ENCODE measurements at regions not wholly inside any gene's neighbourhood (a gene's known extent, or its start where the extent isn't known, plus 50 kb on each side); places are given as distances from the start of the nearest gene placed in this dataset.

GRCh38 chr6:71507183-71507582 lies 218.6 kb downstream of the OGFRL1 start:
- H3K4me3 ChIP-seq, result no peak overlapping the region
- no peaks in the 10 kb centered on the region for H3K27me3 ChIP-seq
- intact Hi-C loops (cut with DNase I; ENCODE audit: low total_unique reads), result no loop called here
- no peaks in the 10 kb centered on the region for H3K9me3 ChIP-seq
- TF ChIP-seq, protein P1, sequence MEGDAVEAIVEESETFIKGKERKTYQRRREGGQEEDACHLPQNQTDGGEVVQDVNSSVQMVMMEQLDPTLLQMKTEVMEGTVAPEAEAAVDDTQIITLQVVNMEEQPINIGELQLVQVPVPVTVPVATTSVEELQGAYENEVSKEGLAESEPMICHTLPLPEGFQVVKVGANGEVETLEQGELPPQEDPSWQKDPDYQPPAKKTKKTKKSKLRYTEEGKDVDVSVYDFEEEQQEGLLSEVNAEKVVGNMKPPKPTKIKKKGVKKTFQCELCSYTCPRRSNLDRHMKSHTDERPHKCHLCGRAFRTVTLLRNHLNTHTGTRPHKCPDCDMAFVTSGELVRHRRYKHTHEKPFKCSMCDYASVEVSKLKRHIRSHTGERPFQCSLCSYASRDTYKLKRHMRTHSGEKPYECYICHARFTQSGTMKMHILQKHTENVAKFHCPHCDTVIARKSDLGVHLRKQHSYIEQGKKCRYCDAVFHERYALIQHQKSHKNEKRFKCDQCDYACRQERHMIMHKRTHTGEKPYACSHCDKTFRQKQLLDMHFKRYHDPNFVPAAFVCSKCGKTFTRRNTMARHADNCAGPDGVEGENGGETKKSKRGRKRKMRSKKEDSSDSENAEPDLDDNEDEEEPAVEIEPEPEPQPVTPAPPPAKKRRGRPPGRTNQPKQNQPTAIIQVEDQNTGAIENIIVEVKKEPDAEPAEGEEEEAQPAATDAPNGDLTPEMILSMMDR (IDR thresholded peaks at IDR 0.05), result no peak
- DNase-seq, result no peak
- no peaks in the 10 kb centered on the region for H3K4me1 ChIP-seq
- no peaks in the 10 kb centered on the region for H3K36me3 ChIP-seq
- no peak overlapping the region for H3K27ac ChIP-seq

DNA sequence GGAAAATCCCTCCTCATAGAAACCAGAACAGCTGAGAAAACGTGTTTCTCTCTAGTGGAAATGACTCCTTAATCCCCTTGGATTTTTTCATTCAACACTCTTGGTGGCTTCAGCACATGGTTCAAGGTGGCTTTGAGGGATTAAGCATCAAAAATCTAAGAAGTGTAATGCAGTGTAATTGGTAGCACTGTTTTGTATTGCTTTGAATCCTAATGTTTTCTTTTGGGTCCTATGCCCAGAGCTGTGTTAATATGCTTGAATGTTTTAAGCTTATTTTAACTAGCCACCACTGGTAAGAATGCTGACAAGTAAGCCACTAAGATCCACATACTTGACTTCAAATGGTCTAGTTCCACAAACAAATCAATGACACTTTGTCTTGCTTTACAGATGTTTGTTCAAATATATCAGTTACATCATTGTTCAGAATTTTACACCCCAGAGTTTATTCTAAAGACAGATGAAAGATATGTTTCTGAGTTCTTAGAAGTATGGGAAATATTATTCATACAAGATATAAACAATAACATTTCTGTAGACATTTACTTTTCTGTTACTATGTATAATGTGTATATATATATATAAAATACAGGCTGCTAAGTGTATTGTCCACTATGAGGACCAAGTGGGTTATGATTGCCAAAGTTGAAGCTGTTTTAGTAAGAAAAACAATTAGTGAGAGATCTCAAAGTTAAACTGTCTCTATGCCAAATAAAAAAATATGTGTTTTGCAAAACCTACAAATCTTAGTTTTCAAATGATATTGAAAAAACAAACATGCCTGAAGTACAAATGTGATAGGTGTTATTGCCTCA lies 220.8 kb downstream of the OGFRL1 start:
- no peak for DNase-seq
- no peak for TF ChIP-seq POLR2A (IDR thresholded peaks at IDR 0.05)
- TF ChIP-seq, protein P1 (IDR thresholded peaks at IDR 0.05), result no peak
- H3K27ac ChIP-seq, result no peak overlapping the region

DNA sequence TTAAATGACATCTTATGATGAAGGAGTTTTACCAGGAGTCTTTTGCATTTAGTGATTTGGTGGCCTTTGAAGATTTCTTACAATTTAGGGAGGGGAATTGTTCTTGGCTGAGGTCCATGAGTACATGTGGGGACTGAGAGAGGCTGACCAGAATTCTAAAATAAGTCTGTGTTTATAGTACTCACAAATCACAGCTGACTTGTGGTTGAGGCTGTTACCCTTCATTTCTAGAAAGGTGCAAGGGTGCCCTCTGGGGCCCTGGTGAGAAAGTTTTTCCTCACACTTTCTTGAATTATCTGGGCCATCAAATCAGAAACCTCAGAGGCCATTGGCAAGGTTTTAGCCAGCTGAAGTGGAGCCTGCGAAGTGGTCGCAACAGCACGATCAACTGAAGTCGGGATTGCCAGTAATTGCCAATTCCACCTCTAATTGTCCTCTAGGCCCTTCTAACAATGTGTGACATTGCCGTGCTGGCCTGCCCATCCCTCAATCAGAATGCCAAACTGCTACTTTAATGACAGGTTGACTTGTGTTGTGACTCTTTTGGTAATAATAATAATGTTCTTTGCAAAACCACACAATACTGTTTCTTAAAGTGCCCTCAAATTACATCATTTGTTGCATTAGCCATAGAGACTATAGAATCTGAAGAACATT lies 221.6 kb downstream of the OGFRL1 start:
- H3K9me3 ChIP-seq, result no peaks in the 10 kb centered on the region
- H3K4me1 ChIP-seq, result no peaks in the 10 kb centered on the region
- peak; percentile 30 to 34 for DNase-seq
- no peak overlapping the region for H3K4me3 ChIP-seq
- no peak overlapping the region for H3K27ac ChIP-seq
- intact Hi-C loops (cut with DNase I; ENCODE audit: low total_unique reads), result loop anchor here (10.0 kb wide), 1 partner anchor 125 kb away; no protein-coding TSS in a partner anchor
- H3K36me3 ChIP-seq, result no peaks in the 10 kb centered on the region
- TF ChIP-seq, protein P1 (IDR thresholded peaks at IDR 0.05), result peak; percentile 49 to 68 (median 63)
- TF ChIP-seq POLR2A (IDR thresholded peaks at IDR 0.05), result no peak
- H3K27me3 ChIP-seq, result no peaks in the 10 kb centered on the region

More for the DNA sequence above, 220.8 kb downstream of the OGFRL1 start:
- Histone ChIP-seq H3K4me1 (no peaks in the 10 kb centered on the region), H3K9me3 (no peaks in the 10 kb centered on the region), H3K27me3 (no peaks in the 10 kb centered on the region), H3K4me3 (no peak overlapping the region), H3K36me3 (no peaks in the 10 kb centered on the region)
- intact Hi-C loops (cut with DNase I; ENCODE audit: low total_unique reads), result loop anchor here (10.0 kb wide), 1 partner anchor 125 kb away; no protein-coding TSS in a partner anchor

DNA sequence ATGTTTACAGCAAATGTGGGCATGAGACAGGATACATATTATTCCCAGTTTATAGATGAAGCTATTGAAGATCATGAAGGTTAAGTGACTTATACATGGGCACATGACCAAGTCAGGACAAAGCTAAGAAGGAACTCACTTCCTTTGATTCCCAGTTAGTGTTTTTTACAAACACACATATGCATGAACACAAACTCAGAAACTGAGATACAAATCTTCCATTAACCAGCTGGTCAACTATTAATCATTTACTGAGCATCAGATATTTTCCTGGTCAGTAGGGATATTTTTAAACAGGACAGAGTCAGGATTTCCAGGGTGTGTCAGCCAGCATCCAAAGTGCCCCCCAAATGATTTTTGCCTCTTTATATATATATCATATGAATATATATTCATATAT lies 222.2 kb downstream of the OGFRL1 start:
- intact Hi-C loops (cut with DNase I; ENCODE audit: low total_unique reads), result loop anchor here (10.0 kb wide), 1 partner anchor 126 kb away; no protein-coding TSS in a partner anchor
- no peaks in the 10 kb centered on the region for H3K36me3 ChIP-seq
- H3K4me3 ChIP-seq, result no peak overlapping the region
- no peaks in the 10 kb centered on the region for H3K4me1 ChIP-seq
- H3K9me3 ChIP-seq, result no peaks in the 10 kb centered on the region
- TF ChIP-seq, protein P1 (IDR thresholded peaks at IDR 0.05), result no peak
- no peak for TF ChIP-seq POLR2A (IDR thresholded peaks at IDR 0.05)
- no peak overlapping the region for H3K27ac ChIP-seq
- H3K27me3 ChIP-seq, result no peaks in the 10 kb centered on the region
- DNase-seq, result no peak

GRCh38 chr6:71512256-71512655 lies 223.6 kb downstream of the OGFRL1 start:
- H3K4me1 ChIP-seq, result no peaks in the 10 kb centered on the region
- no peak overlapping the region for H3K4me3 ChIP-seq
- DNase-seq, result no peak
- H3K9me3 ChIP-seq, result no peaks in the 10 kb centered on the region
- intact Hi-C loops (cut with DNase I; ENCODE audit: low total_unique reads), result loop anchor here (10.0 kb wide), 1 partner anchor 127 kb away; no protein-coding TSS in a partner anchor
- H3K36me3 ChIP-seq, result no peaks in the 10 kb centered on the region
- H3K27ac ChIP-seq, result no peak overlapping the region
- TF ChIP-seq POLR2A (IDR thresholded peaks at IDR 0.05), result no peak
- TF ChIP-seq, protein P1 (IDR thresholded peaks at IDR 0.05), result no peak
- H3K27me3 ChIP-seq, result no peaks in the 10 kb centered on the region

All from uterus (tissue), 3 donors.